ENCODE measurements at regions not wholly inside any gene's neighbourhood (a gene's known extent, or its start where the extent isn't known, plus 50 kb on each side); places are given as distances from the start of the nearest gene placed in this dataset.

GRCh38 chr13:43996221-43996620 is 116.5 kb downstream of the LACC1 start:
- no peak overlapping the region for H3K4me3 ChIP-seq (ENCODE audit: low read length)
- DNase-seq (ENCODE audit: low read depth), result no peak
- TF ChIP-seq, protein P1, sequence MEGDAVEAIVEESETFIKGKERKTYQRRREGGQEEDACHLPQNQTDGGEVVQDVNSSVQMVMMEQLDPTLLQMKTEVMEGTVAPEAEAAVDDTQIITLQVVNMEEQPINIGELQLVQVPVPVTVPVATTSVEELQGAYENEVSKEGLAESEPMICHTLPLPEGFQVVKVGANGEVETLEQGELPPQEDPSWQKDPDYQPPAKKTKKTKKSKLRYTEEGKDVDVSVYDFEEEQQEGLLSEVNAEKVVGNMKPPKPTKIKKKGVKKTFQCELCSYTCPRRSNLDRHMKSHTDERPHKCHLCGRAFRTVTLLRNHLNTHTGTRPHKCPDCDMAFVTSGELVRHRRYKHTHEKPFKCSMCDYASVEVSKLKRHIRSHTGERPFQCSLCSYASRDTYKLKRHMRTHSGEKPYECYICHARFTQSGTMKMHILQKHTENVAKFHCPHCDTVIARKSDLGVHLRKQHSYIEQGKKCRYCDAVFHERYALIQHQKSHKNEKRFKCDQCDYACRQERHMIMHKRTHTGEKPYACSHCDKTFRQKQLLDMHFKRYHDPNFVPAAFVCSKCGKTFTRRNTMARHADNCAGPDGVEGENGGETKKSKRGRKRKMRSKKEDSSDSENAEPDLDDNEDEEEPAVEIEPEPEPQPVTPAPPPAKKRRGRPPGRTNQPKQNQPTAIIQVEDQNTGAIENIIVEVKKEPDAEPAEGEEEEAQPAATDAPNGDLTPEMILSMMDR (conservative IDR thresholded peaks at IDR 0.05; ENCODE audit: low read length), result no peak

- no peak overlapping the region for H3K4me3 ChIP-seq (ENCODE audit: low read length)
- DNase-seq (ENCODE audit: low read depth), result no peak
- TF ChIP-seq, protein P1 (conservative IDR thresholded peaks at IDR 0.05; ENCODE audit: low read length), result no peak
Measured at GRCh38 chr13:44003481-44003880, 123.8 kb downstream of the LACC1 start.

GRCh38 chr13:44004878-44005277 is 125.2 kb downstream of the LACC1 start:
- DNase-seq (ENCODE audit: low read depth), result peak; percentile 28

GRCh38 chr13:44007451-44007850 is 127.7 kb downstream of the LACC1 start:
- TF ChIP-seq, protein P1 (conservative IDR thresholded peaks at IDR 0.05; ENCODE audit: low read length), result no peak
- no peak for DNase-seq (ENCODE audit: low read depth)
- H3K4me3 ChIP-seq (ENCODE audit: low read length), result no peak overlapping the region

More at GRCh38 chr13:44004878-44005277, 125.2 kb downstream of the LACC1 start:
- H3K4me3 ChIP-seq (ENCODE audit: low read length), result no peak overlapping the region
- TF ChIP-seq, protein P1 (conservative IDR thresholded peaks at IDR 0.05; ENCODE audit: low read length), result no peak

DNA sequence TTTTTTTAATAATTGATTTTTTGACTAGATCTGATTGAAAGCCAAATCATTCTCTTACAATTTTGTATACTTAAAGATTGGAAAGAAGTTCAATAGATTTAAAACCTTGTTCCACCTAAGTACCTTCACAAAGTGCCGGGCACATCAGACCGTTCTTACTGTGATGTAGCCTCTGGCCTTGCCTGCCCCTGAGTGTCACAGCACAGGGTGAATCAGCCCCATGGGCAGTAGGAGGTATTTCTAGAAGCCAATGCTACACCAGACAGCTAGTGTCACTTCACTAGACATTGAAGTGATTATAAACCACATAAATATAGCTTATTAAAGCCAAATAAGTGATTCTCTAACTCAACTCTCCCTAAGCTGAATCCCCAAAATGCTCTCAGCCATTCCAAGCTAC is 131.3 kb downstream of the LACC1 start:
- H3K4me3 ChIP-seq (ENCODE audit: low read length), result no peak overlapping the region
- DNase-seq (ENCODE audit: low read depth), result no peak
- TF ChIP-seq, protein P1 (conservative IDR thresholded peaks at IDR 0.05; ENCODE audit: low read length), result no peak

DNA sequence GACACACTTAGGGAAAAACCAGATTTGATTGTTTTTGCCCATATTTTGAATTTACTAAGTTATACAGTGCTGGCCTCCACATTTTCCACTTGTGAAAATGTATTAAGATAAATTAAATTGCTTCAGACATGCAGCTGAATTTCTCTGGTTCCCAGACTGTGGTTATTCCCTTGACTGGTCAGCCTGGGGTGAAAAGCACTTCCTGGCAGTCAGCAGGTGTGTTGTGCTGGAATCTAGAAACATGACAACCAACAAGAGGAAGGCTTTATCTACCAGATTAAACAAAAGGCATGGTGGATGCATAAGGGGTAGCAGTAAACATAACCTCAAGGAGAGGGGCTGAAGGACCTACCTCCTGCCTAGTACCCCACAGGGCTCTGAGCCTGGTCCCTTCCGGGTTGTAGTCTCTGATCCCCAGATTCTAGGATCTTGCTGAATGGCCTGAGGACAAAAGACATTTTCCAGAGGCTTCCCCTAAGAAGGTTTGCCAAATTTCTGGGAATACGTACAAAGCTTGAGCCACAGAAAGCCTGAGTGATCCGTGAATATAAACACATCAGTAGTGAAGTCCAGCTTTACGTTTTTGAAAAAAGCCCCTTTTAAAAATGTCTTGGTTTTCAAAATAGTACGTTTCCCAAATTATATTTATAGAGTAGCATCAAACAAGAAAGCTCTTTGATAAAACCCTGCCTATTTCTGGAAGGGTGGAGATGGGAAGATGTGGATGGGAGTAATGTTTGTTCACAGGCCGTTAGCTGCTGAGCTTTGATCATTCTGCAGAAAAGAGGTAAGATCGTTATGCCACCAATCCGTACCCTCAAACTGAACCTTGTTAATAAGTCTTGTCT is 133.4 kb downstream of the LACC1 start:
- no peak overlapping the region for H3K4me3 ChIP-seq (ENCODE audit: low read length)
- TF ChIP-seq, protein P1 (conservative IDR thresholded peaks at IDR 0.05; ENCODE audit: low read length), result no peak
- no peak for DNase-seq (ENCODE audit: low read depth)

DNA sequence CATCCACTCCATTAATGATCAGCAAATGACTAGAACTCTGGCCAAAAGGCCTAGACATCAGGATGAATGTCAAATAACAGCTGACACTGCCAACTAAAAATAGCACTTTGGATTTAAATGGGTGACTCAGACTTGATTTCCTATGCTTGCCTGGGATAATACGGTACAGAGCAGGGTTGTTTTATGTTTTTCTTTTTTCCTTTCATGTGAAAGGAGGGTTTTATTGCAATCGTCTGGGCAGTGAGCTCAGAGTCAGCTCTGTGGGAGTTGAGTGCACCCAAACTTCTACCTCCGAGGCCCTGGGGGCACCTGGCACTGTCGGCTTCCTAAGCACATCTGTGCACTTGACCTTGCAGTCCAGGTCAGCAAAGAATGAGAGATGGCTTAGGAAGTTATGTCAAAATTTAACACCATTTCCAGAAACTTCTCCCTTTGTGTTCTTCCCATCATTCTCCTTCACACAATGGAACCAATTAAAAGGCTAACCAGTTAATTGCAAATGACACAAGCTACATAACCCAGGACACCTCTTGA is 134.1 kb downstream of the LACC1 start:
- DNase-seq (ENCODE audit: low read depth), result peak; percentile 46
- H3K4me3 ChIP-seq (ENCODE audit: low read length), result no peak overlapping the region
- TF ChIP-seq, protein P1 (conservative IDR thresholded peaks at IDR 0.05; ENCODE audit: low read length), result no peak

All from AG10803 (cell line).